ENCODE measurements at regions not wholly inside any gene's neighbourhood (a gene's known extent, or its start where the extent isn't known, plus 50 kb on each side); places are given as distances from the start of the nearest gene placed in this dataset.
"Not testable (repeated sequence)": the region's sequence is repeated elsewhere in the genome, so short reads cannot be mapped to it uniquely, and the experiment has no call there.

DNA sequence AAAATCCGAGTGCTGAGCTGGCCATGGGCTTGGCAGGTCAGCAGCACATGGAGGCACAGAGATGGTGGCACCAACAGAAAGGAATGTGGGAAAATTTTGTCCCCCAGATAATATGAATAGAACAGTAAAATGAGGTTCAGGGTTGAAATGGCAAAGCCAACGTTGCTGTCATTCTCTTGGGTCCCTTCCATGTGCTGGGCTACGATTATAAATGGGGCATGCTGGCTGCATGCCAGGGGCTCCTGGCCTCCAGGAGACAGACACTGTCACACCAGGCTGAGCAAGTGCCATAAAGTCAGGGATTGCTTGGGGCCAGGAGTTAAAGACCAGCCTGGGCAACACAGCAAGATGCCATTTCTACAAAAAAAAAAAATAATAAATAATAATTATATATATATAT is 77.1 kb downstream of the TOMM20 start:
- ChIA-PET POLR2A (no interaction called here), CTCF (no interaction called here)
- Histone ChIP-seq H3K27ac (ENCODE audit: low read depth in 2 of 2, low read length in 1 of 2) (peak overlapping the region in 1 of 2 experiments; percentile 6; a peak in 1 of 4 replicates), H3F3A (replicated peaks; ENCODE audit: insufficient read depth) (peaks cover 4% of the 10 kb centered on the region), H3K9ac (no peak overlapping the region), H3K79me2 (ENCODE audit: insufficient read depth) (no peaks in the 10 kb centered on the region), H3K36me3 (replicated peaks in 1 of 2; ENCODE audit: control insufficient read depth in 1 of 2, insufficient read depth in 2 of 2, low read length in 1 of 2) (no peaks in the 10 kb centered on the region), H2AFZ (ENCODE audit: low read depth) (no peak overlapping the region), H3K9me3 (no peaks in the 10 kb centered on the region), H3K4me1 (ENCODE audit: control insufficient read depth in 1 of 2, insufficient read depth in 2 of 2, low read depth in 1 of 2, low read length in 1 of 2) (peaks cover 5 to 23% of the 10 kb centered on the region in 2 experiments; a peak in 2 of 4 replicates), H3K4me3 (ENCODE audit: low read depth in 2 of 2, low read length in 1 of 2) (no peak overlapping the region), H4K20me1 (ENCODE audit: insufficient read depth) (no peaks in the 10 kb centered on the region), H3K27me3 (ENCODE audit: insufficient read depth) (no peaks in the 10 kb centered on the region), H3K9me2 (no peaks in the 10 kb centered on the region), H3K4me2 (no peak overlapping the region)
- peak; percentile 55 for DNase-seq
- no peak for TF ChIP-seq USF2 (IDR thresholded peaks at IDR 0.05; ENCODE audit: borderline replicate concordance, low read depth, low read length)
- TF ChIP-seq MXI1 (IDR thresholded peaks at IDR 0.05; ENCODE audit: low read depth, low read length): peak; percentile 38; the same call in 1 of the 2 replicates
- WGBS (ENCODE audit: low lambda C conversion rate): 49% methylated on average over 3 of the region's 3 CpGs

- Histone ChIP-seq H3K9me3 (no peaks in the 10 kb centered on the region), H3K4me2 (0 out of 2 replicates have a peak overlapping the region, but pooled peaks have one; percentile 10), H3K4me3 (ENCODE audit: low read depth in 2 of 2, low read length in 1 of 2) (no peak overlapping the region), H3K4me1 (ENCODE audit: control insufficient read depth in 1 of 2, insufficient read depth in 2 of 2, low read depth in 1 of 2, low read length in 1 of 2) (peaks cover 5 to 23% of the 10 kb centered on the region in 2 experiments; a peak in 2 of 4 replicates), H3F3A (replicated peaks; ENCODE audit: insufficient read depth) (peaks cover 4% of the 10 kb centered on the region), H3K36me3 (replicated peaks in 1 of 2; ENCODE audit: control insufficient read depth in 1 of 2, insufficient read depth in 2 of 2, low read length in 1 of 2) (no peaks in the 10 kb centered on the region), H3K79me2 (ENCODE audit: insufficient read depth) (no peaks in the 10 kb centered on the region), H3K27me3 (ENCODE audit: insufficient read depth) (no peaks in the 10 kb centered on the region), H3K27ac (ENCODE audit: low read depth in 2 of 2, low read length in 1 of 2) (peak overlapping the region in 1 of 2 experiments; percentile 6; a peak in 2 of 4 replicates), H3K9ac (no peak overlapping the region), H3K9me2 (no peaks in the 10 kb centered on the region), H2AFZ (ENCODE audit: low read depth) (no peak overlapping the region), H4K20me1 (ENCODE audit: insufficient read depth) (no peaks in the 10 kb centered on the region)
- 66% methylated on average over 6 of the region's 7 CpGs for WGBS (ENCODE audit: low lambda C conversion rate)
- peak; percentile 59 for DNase-seq
- CTCF ChIA-PET: interaction anchor here (0.7 to 1.2 kb wide), 2 partner anchors 9 to 281 kb away, joined by 3 to 4 read pairs; no protein-coding TSS in a partner anchor
- POLR2A ChIA-PET: no interaction called here
- TF ChIP-seq NFIC (IDR thresholded peaks at IDR 0.05; ENCODE audit: borderline replicate concordance) (peak; percentile 11; the same call in 1 of the 2 replicates), RCOR1 (IDR thresholded peaks at IDR 0.05; ENCODE audit: low read length) (no peak), TCF12 (IDR thresholded peaks at IDR 0.05) (peak; percentile 60; the same call in 1 of the 2 replicates)
- TF ChIP-seq, protein P1, sequence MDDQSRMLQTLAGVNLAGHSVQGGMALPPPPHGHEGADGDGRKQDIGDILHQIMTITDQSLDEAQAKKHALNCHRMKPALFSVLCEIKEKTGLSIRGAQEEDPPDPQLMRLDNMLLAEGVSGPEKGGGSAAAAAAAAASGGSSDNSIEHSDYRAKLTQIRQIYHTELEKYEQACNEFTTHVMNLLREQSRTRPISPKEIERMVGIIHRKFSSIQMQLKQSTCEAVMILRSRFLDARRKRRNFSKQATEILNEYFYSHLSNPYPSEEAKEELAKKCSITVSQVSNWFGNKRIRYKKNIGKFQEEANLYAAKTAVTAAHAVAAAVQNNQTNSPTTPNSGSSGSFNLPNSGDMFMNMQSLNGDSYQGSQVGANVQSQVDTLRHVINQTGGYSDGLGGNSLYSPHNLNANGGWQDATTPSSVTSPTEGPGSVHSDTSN (IDR thresholded peaks at IDR 0.05): peak; percentile 48
- TF ChIP-seq, protein P2, sequence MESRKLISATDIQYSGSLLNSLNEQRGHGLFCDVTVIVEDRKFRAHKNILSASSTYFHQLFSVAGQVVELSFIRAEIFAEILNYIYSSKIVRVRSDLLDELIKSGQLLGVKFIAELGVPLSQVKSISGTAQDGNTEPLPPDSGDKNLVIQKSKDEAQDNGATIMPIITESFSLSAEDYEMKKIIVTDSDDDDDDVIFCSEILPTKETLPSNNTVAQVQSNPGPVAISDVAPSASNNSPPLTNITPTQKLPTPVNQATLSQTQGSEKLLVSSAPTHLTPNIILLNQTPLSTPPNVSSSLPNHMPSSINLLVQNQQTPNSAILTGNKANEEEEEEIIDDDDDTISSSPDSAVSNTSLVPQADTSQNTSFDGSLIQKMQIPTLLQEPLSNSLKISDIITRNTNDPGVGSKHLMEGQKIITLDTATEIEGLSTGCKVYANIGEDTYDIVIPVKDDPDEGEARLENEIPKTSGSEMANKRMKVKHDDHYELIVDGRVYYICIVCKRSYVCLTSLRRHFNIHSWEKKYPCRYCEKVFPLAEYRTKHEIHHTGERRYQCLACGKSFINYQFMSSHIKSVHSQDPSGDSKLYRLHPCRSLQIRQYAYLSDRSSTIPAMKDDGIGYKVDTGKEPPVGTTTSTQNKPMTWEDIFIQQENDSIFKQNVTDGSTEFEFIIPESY (IDR thresholded peaks at IDR 0.05; ENCODE audit: borderline replicate concordance, low read depth): no peak
Measured at GRCh38 chr1:235050911-235051360, 77.7 kb downstream of the TOMM20 start.

GRCh38 chr1:235049716-235050378 is 78.8 kb downstream of the TOMM20 start:
- not testable (repeated sequence) for H3K9me2 ChIP-seq; H4K20me1 ChIP-seq (ENCODE audit: insufficient read depth); H3K27me3 ChIP-seq (ENCODE audit: insufficient read depth); DNase-seq; H3K27ac ChIP-seq (ENCODE audit: low read depth in 2 of 2, low read length in 1 of 2); H3K4me3 ChIP-seq (ENCODE audit: low read depth in 2 of 2, low read length in 1 of 2); H3K4me2 ChIP-seq; H3K36me3 ChIP-seq (replicated peaks in 1 of 2; ENCODE audit: control insufficient read depth in 1 of 2, insufficient read depth in 2 of 2, low read length in 1 of 2); H3K9me3 ChIP-seq; H3F3A ChIP-seq (replicated peaks; ENCODE audit: insufficient read depth); H3K79me2 ChIP-seq (ENCODE audit: insufficient read depth); H2AFZ ChIP-seq (ENCODE audit: low read depth); H3K9ac ChIP-seq
- POLR2A ChIA-PET: interaction anchor here (0.6 to 1.3 kb wide), 2 partner anchors 326 to 440 kb away, joined by 3 read pairs; partner anchors contain the start of gene IRF2BP2
- H3K4me1 ChIP-seq (ENCODE audit: control insufficient read depth in 1 of 2, insufficient read depth in 2 of 2, low read depth in 1 of 2, low read length in 1 of 2): peaks cover 5 to 23% of the 10 kb centered on the region in 2 experiments; a peak in 2 of 4 replicates
- CTCF ChIA-PET: interaction anchor here (1.0 to 1.2 kb wide), 2 partner anchors 7 to 550 kb away, joined by 3 to 4 read pairs; no protein-coding TSS in a partner anchor
- 96% methylated on average over 21 of the region's 21 CpGs for WGBS (ENCODE audit: low lambda C conversion rate)

All from SK-N-SH (cell line).